ENCODE measurements at regions not wholly inside any gene's neighbourhood (a gene's known extent, or its start where the extent isn't known, plus 50 kb on each side); places are given as distances from the start of the nearest gene placed in this dataset.

DNA sequence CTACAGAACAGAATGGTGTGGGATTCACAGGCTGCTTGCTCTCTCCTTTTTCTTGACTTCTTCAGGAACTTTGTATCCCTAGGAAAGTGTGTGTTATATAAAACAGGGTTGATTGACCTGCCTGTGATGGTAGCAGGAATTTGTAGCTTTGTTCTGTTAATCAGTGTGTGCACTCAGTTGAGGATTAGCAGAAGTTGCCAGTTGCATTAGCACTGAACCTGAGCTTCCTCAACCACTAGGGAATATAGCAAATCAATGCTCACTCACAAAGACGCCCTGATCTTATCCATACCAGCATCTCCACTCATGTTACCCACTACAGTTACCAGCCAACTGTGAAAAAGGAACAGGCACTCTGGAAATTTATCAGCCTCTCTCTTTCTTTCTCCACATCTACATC, 319.1 kb upstream of the EMCN start:
- TF ChIP-seq, protein P1, sequence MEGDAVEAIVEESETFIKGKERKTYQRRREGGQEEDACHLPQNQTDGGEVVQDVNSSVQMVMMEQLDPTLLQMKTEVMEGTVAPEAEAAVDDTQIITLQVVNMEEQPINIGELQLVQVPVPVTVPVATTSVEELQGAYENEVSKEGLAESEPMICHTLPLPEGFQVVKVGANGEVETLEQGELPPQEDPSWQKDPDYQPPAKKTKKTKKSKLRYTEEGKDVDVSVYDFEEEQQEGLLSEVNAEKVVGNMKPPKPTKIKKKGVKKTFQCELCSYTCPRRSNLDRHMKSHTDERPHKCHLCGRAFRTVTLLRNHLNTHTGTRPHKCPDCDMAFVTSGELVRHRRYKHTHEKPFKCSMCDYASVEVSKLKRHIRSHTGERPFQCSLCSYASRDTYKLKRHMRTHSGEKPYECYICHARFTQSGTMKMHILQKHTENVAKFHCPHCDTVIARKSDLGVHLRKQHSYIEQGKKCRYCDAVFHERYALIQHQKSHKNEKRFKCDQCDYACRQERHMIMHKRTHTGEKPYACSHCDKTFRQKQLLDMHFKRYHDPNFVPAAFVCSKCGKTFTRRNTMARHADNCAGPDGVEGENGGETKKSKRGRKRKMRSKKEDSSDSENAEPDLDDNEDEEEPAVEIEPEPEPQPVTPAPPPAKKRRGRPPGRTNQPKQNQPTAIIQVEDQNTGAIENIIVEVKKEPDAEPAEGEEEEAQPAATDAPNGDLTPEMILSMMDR (IDR thresholded peaks at IDR 0.05; ENCODE audit: low read depth, low read length), result no peak
- TF ChIP-seq POLR2A (IDR thresholded peaks at IDR 0.05; ENCODE audit: extremely low read depth, insufficient read length), result no peak
